ENCODE measurements at regions not wholly inside any gene's neighbourhood (a gene's known extent, or its start where the extent isn't known, plus 50 kb on each side); places are given as distances from the start of the nearest gene placed in this dataset.

- Histone ChIP-seq H3K79me2 (ENCODE audit: control insufficient read depth, insufficient read depth, low read length) (no peaks in the 10 kb centered on the region), H3K4me3 (replicated peaks in 1 of 3; ENCODE audit: insufficient read depth in 1 of 3, low read depth in 1 of 3, low read length in 3 of 3) (no peak overlapping the region), H4K20me1 (replicated peaks; ENCODE audit: control insufficient read depth, extremely low read depth, insufficient read depth, low read length) (no peaks in the 10 kb centered on the region), H2AFZ (ENCODE audit: low read depth, low read length) (no peak overlapping the region), H3K4me2 (ENCODE audit: insufficient read depth, low read length) (no peak overlapping the region), H3K9me3 (replicated peaks; ENCODE audit: control insufficient read depth, insufficient read depth, low read length) (no peaks in the 10 kb centered on the region), H3K9me1 (replicated peaks; ENCODE audit: control insufficient read depth, extremely low read depth, insufficient read depth, low read length) (no peaks in the 10 kb centered on the region), H3K27ac (ENCODE audit: insufficient read depth, low read depth, low read length) (no peak overlapping the region), H3K36me3 (ENCODE audit: control insufficient read depth in 2 of 2, extremely low read depth in 1 of 2, insufficient read depth in 2 of 2, low read length in 2 of 2) (no peaks in the 10 kb centered on the region), H3K9ac (replicated peaks; ENCODE audit: extremely low read depth, insufficient read depth, low read length) (no peak overlapping the region), H3K4me1 (ENCODE audit: control insufficient read depth, extremely low read depth, insufficient read depth, low read length) (no peaks in the 10 kb centered on the region), H3K27me3 (ENCODE audit: control insufficient read depth in 2 of 2, insufficient read depth in 2 of 2, low read length in 2 of 2) (no peaks in the 10 kb centered on the region)
- dilution Hi-C loops (cut with MboI; ENCODE audit: extremely low pct_ligation_motif_present, low sequenced_read_pairs) (no loop called here), intact Hi-C loops (cut with micrococcal nuclease) (no loop called here)
- ChIA-PET POLR2A (no interaction called here), CTCF (no interaction called here)
- no peak for DNase-seq (ENCODE audit: low read depth, low spot score)
- TF ChIP-seq POLR2A (IDR thresholded peaks at IDR 0.05; ENCODE audit: low read depth, low read length) (no peak), POLR2AphosphoS5 (IDR thresholded peaks at IDR 0.05; ENCODE audit: insufficient read depth, low read depth, low read length) (no peak), MAX (IDR thresholded peaks at IDR 0.05; ENCODE audit: insufficient read depth, insufficient read length) (no peak), MYC (IDR thresholded peaks at IDR 0.05; ENCODE audit: low read depth, low read length) (no peak), GATA2 (IDR thresholded peaks at IDR 0.05; ENCODE audit: insufficient read depth, insufficient read length, low read depth, low read length) (no peak), EZH2 (IDR thresholded peaks at IDR 0.05; ENCODE audit: borderline replicate concordance, low read depth, low read length, severe bottlenecking) (no peak), CTCF (IDR thresholded peaks at IDR 0.05; ENCODE audit: extremely low read depth in 1 of 2, insufficient read depth in 1 of 2, low read depth in 1 of 2, low read length in 2 of 2) (no peak), JUN (IDR thresholded peaks at IDR 0.05; ENCODE audit: borderline replicate concordance, insufficient read depth, insufficient read length, low read depth) (no peak), FOS (IDR thresholded peaks at IDR 0.05; ENCODE audit: borderline replicate concordance, insufficient read depth, low read length) (no peak)
- no TSS peak for BruUV-seq (replicated peaks)
- FAIRE-seq: no peak
Observed at GRCh38 chr5:168046163-168046562, 245.3 kb upstream of the WWC1 start.

All from endothelial cell of umbilical vein (primary cell).